SU-DHL-6 (cell line): ENCODE measurements at regions not wholly inside any gene's neighbourhood (a gene's known extent, or its start where the extent isn't known, plus 50 kb on each side); places are given as distances from the start of the nearest gene placed in this dataset.

Experiments
- H2AFZ ChIP-seq: fragments of 200-600 bp; sonication (generic); 2 replicates; pipeline ENCODE4 v1.6.1; 2014; ENCODE audit warnings: low read depth, mild to moderate bottlenecking, moderate library complexity, mixed read lengths, antibody characterized with exemption, low read length; ENCODE audit not compliant: severe bottlenecking
- H3F3A ChIP-seq: fragments of 200-600 bp; shearing (Covaris generic); 2 replicates; pipeline ENCODE4 v1.6.0; 2016; ENCODE audit warnings: antibody characterized with exemption, mild to moderate bottlenecking; ENCODE audit not compliant: insufficient read depth
- H3K27ac ChIP-seq: fragments of 200-600 bp; sonication (generic); 2 replicates; pipeline ENCODE4 v1.5.1; 2016; ENCODE audit warnings: low read depth, mild to moderate bottlenecking, low read length, moderate library complexity, mixed read lengths
- H3K27me3 ChIP-seq: fragments of 200-600 bp; sonication (generic), shearing (Covaris generic); 2 replicates; pipeline ENCODE4 v1.6.0; 2014; ENCODE audit warnings: mild to moderate bottlenecking, low read length
- H3K36me3 ChIP-seq: fragments of 200-600 bp; sonication (generic); 2 replicates; pipeline ENCODE4 v1.6.1; 2014; ENCODE audit warnings: mild to moderate bottlenecking, low read length, mixed read lengths
- H3K4me2 ChIP-seq: fragments of 300-600, 200-600 bp; shearing (Covaris generic), sonication (generic); 2 replicates; pipeline ENCODE4 v1.6.0; 2014; ENCODE audit warnings: low read length, low read depth, mild to moderate bottlenecking; ENCODE audit not compliant: poor library complexity, severe bottlenecking
- H3K4me3 ChIP-seq: fragments of 200-600 bp; sonication (generic); 2 replicates; pipeline ENCODE4 v1.5.1; 2014; ENCODE audit warnings: antibody characterized with exemption, low read length, mild to moderate bottlenecking, mixed read lengths; ENCODE audit not compliant: insufficient read depth, poor library complexity, severe bottlenecking
- H3K79me2 ChIP-seq: fragments of 200-600 bp; sonication (generic); 2 replicates; pipeline ENCODE4 v1.6.1; 2014; ENCODE audit warnings: mild to moderate bottlenecking, low read length, moderate library complexity; ENCODE audit not compliant: insufficient read depth
- H3K9ac ChIP-seq: fragments of 200-600 bp; sonication (generic); 2 replicates; pipeline ENCODE4 v1.7.0; 2014; ENCODE audit warnings: mild to moderate bottlenecking, low read length
- H3K9me2 ChIP-seq: fragments of 200-600 bp; sonication (generic); replicated peaks from 2 replicates; pipeline ENCODE4 v1.6.1; 2014; ENCODE audit warnings: low read length; ENCODE audit not compliant: insufficient read depth
- H3K9me3 ChIP-seq: fragments of 200-600 bp; sonication (generic); 2 replicates; pipeline ENCODE4 v1.6.1; 2014; ENCODE audit warnings: low read length, mixed read lengths; ENCODE audit not compliant: insufficient read depth
- H4K20me1 ChIP-seq: fragments of 200-600 bp; sonication (generic); 2 replicates; pipeline ENCODE4 v1.6.1; 2014; ENCODE audit warnings: low read depth, mild to moderate bottlenecking, antibody characterized with exemption, low read length, moderate library complexity, mixed read lengths
- CTCF ChIP-seq: fragments of 200-600 bp; sonication (generic); IDR thresholded peaks from one replicate; pipeline ENCODE4 v1.5.1; 2017; ENCODE audit warnings: antibody characterized with exemption, mild to moderate bottlenecking, low read length, moderate library complexity; ENCODE audit not compliant: insufficient read depth, poor library complexity, severe bottlenecking
- EZH2phosphoT487 ChIP-seq: fragments of 200-600 bp; sonication (generic), shearing (Covaris generic); conservative IDR thresholded peaks from 2 replicates; pipeline ENCODE4 v1.6.1; 2018; ENCODE audit warnings: mild to moderate bottlenecking, antibody characterized with exemption, low read length, moderate library complexity, mixed read lengths

- peak overlapping the region; percentile 69 for H3K4me2 ChIP-seq
- no peaks in the 10 kb centered on the region for H3K9me2 ChIP-seq
- no peak for TF ChIP-seq CTCF
- no peak for TF ChIP-seq EZH2phosphoT487
- peak overlapping the region; percentile 56 for H3K4me3 ChIP-seq
- no peaks in the 10 kb centered on the region for H3K9me3 ChIP-seq
- no peaks in the 10 kb centered on the region for H3K27me3 ChIP-seq
- H2AFZ ChIP-seq, result peak overlapping the region; percentile 97
- H3K79me2 ChIP-seq, result no peaks in the 10 kb centered on the region
- H3F3A ChIP-seq, result no peaks in the 10 kb centered on the region
- no peaks in the 10 kb centered on the region for H4K20me1 ChIP-seq
- no peak overlapping the region for H3K27ac ChIP-seq
- no peaks in the 10 kb centered on the region for H3K36me3 ChIP-seq
- H3K9ac ChIP-seq, result peak overlapping the region; percentile 45
Observed at GRCh38 chr3:14319654-14320182, 82.7 kb upstream of the SLC6A6 start.

GRCh38 chr3:14320219-14320618, 82.2 kb upstream of the SLC6A6 start:
- H3K4me3 ChIP-seq, result peak overlapping the region; percentile 56
- H3K27ac ChIP-seq, result no peak overlapping the region
- H3K9me3 ChIP-seq, result no peaks in the 10 kb centered on the region
- peak overlapping the region; percentile 97 for H2AFZ ChIP-seq
- no peaks in the 10 kb centered on the region for H3K36me3 ChIP-seq
- H3K79me2 ChIP-seq, result no peaks in the 10 kb centered on the region
- peak overlapping the region; percentile 69 for H3K4me2 ChIP-seq
- no peaks in the 10 kb centered on the region for H4K20me1 ChIP-seq
- no peaks in the 10 kb centered on the region for H3K27me3 ChIP-seq
- no peaks in the 10 kb centered on the region for H3F3A ChIP-seq
- H3K9me2 ChIP-seq, result no peaks in the 10 kb centered on the region
- TF ChIP-seq EZH2phosphoT487, result no peak
- no peak for TF ChIP-seq CTCF
- H3K9ac ChIP-seq, result peak overlapping the region; percentile 45

- TF ChIP-seq CTCF, result no peak
- no peak for TF ChIP-seq EZH2phosphoT487
- no peaks in the 10 kb centered on the region for H3K79me2 ChIP-seq
- H3K27me3 ChIP-seq, result no peaks in the 10 kb centered on the region
- H3K36me3 ChIP-seq, result no peaks in the 10 kb centered on the region
- H3K4me2 ChIP-seq, result no peak overlapping the region
- H3K9me2 ChIP-seq, result no peaks in the 10 kb centered on the region
- H3K4me3 ChIP-seq, result no peak overlapping the region
- no peak overlapping the region for H3K9ac ChIP-seq
- no peaks in the 10 kb centered on the region for H3K9me3 ChIP-seq
- H3K27ac ChIP-seq, result no peak overlapping the region
- no peaks in the 10 kb centered on the region for H3F3A ChIP-seq
- H2AFZ ChIP-seq, result no peak overlapping the region
- H4K20me1 ChIP-seq, result no peaks in the 10 kb centered on the region
Observed at GRCh38 chr3:14322001-14322400, 80.4 kb upstream of the SLC6A6 start.
